Kidney (tissue), 13 donors: ENCODE measurements at regions not wholly inside any gene's neighbourhood (a gene's known extent, or its start where the extent isn't known, plus 50 kb on each side); places are given as distances from the start of the nearest gene placed in this dataset.
"Not testable (repeated sequence)": the region's sequence is repeated elsewhere in the genome, so short reads cannot be mapped to it uniquely, and the experiment has no call there.

Source experiments
- DNase-seq, 5 donors: peaks; one replicate each; pipeline ENCODE4 v3.0.0-alpha.2; 2013 to 2020
- FAIRE-seq: peaks from 2 replicates; lab custom pipeline; 2012; peaks lifted over from hg19 to GRCh38; lab: Jason Lieb, UNC
- H3K27ac ChIP-seq, 2 donors: one replicate each; pipeline ENCODE4 v1.7.0; 2013; ENCODE audit warnings: low read depth in 2 of 2, low read length in 2 of 2, inconsistent platforms in 1 of 2
- H3K27me3 ChIP-seq: one replicate; pipeline ENCODE4 v1.7.1; 2013; ENCODE audit warnings: low read length, inconsistent platforms; ENCODE audit not compliant: control insufficient read depth, insufficient read depth
- H3K36me3 ChIP-seq, 3 donors: one replicate each; pipeline versions ENCODE4 v1.7.0 to v1.7.1; 2013; ENCODE audit warnings: low read length in 3 of 3, control low read depth in 1 of 3, inconsistent platforms in 1 of 3; ENCODE audit not compliant: insufficient read depth in 3 of 3, control insufficient read depth in 2 of 3
- H3K4me1 ChIP-seq, 3 donors: one replicate each; pipeline versions ENCODE4 v1.7.0 to v1.7.1; 2013; ENCODE audit warnings: low read length in 3 of 3, inconsistent platforms in 1 of 3, low read depth in 1 of 3; ENCODE audit not compliant: control insufficient read depth in 2 of 3, insufficient read depth in 2 of 3
- H3K4me3 ChIP-seq, 3 donors: one replicate each; pipeline versions ENCODE4 v1.7.0 to v1.8.1; 2013; ENCODE audit warnings: low read length in 3 of 3, control low read depth in 1 of 3, inconsistent platforms in 1 of 3
- H3K9ac ChIP-seq, 3 donors: one replicate each; pipeline versions ENCODE4 v1.7.0 to v1.7.1; 2013; ENCODE audit warnings: low read length in 3 of 3, control low read depth in 1 of 3, inconsistent platforms in 1 of 3
- H3K9me3 ChIP-seq, 3 donors: one replicate each; pipeline versions ENCODE4 v1.7.0 to v1.7.1; 2013; ENCODE audit warnings: low read length in 3 of 3, control low read depth in 1 of 3, inconsistent platforms in 1 of 3; ENCODE audit not compliant: control insufficient read depth in 2 of 3, insufficient read depth in 1 of 3
- intact Hi-C: fragments of 100-400 bp; cut with DNase I; formaldehyde crosslinking; loops from one replicate; pipeline ENCODE4 v1.11.1; 2022
- TF ChIP-seq, protein P1 (sequence below): IDR thresholded peaks from 3 replicates; pipeline ENCODE4 v1.5.1; 2012; ENCODE audit warnings: mild to moderate bottlenecking, moderate library complexity, borderline replicate concordance; ENCODE audit not compliant: insufficient read depth; ENCODE audit errors: extremely low read depth
- donor health status: control.
- donor health status: control.
- donor health status: control.
- donor health status: control.
- donor health status: control.
- donor health status: DM: yes; HTN: yes; CAD: no.
- donor health status: Normal renal cell carcinoma (clear cell type).

- no peak overlapping the region for H3K27ac ChIP-seq
- FAIRE-seq (no peak), DNase-seq (no peak)
- no peaks in the 10 kb centered on the region for H3K9me3 ChIP-seq
- H3K4me3 ChIP-seq: no peak overlapping the region
- no peaks in the 10 kb centered on the region for H3K36me3 ChIP-seq
- H3K4me1 ChIP-seq: no peaks in the 10 kb centered on the region
- no peak overlapping the region for H3K9ac ChIP-seq
- H3K27me3 ChIP-seq: no peaks in the 10 kb centered on the region
- intact Hi-C loops: no loop called here
- TF ChIP-seq, protein P1, sequence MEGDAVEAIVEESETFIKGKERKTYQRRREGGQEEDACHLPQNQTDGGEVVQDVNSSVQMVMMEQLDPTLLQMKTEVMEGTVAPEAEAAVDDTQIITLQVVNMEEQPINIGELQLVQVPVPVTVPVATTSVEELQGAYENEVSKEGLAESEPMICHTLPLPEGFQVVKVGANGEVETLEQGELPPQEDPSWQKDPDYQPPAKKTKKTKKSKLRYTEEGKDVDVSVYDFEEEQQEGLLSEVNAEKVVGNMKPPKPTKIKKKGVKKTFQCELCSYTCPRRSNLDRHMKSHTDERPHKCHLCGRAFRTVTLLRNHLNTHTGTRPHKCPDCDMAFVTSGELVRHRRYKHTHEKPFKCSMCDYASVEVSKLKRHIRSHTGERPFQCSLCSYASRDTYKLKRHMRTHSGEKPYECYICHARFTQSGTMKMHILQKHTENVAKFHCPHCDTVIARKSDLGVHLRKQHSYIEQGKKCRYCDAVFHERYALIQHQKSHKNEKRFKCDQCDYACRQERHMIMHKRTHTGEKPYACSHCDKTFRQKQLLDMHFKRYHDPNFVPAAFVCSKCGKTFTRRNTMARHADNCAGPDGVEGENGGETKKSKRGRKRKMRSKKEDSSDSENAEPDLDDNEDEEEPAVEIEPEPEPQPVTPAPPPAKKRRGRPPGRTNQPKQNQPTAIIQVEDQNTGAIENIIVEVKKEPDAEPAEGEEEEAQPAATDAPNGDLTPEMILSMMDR: no peak
These were observed 341.4 kb upstream of the IRS4 start for GRCh38 chrX:109077788-109078187.

DNA sequence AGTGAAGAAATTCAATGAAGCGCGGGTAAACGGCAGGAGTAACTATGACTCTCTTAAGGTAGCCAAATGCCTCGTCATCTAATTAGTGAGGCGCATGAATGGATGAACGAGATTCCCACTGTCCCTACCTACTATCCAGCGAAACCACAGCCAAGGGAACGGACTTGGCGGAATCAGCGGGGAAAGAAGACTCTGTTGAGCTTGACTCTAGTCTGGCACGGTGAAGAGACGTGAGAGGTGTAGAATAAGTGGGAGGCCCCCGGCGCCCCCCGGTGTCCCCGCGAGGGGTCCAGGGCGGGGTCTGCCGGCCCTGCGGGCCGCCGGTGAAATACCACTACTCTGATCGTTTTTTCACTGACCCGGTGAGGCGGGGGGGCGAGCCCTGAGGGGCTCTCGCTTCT, 317.8 kb upstream of the IRS4 start:
- H3K36me3 ChIP-seq, H3K27ac ChIP-seq, H3K4me1 ChIP-seq, H3K4me3 ChIP-seq, intact Hi-C loops, H3K27me3 ChIP-seq, H3K9me3 ChIP-seq, H3K9ac ChIP-seq, FAIRE-seq: not testable (repeated sequence)
- DNase-seq: peak in 2 of 5 donors; percentile 20 to 59

DNA sequence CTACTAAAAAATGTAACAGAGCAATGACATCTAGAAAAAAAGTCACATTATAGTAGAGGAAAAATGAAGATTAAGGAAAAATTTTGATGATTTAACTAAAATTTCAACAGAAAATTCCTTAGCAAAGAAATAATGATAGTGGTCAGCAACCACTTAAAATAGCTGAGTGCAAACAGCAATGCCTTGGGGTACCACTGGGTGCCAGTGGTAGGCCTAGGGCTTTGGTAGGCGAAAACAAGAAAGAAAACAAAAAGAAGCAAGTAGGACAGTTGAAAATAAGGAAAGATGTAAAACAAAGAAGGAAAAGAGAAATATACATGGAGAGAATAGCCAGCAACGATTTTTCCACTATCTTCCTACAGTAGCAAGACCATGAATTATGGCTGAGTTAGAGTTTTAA, 313.5 kb upstream of the IRS4 start:
- intact Hi-C loops: no loop called here
- H3K36me3 ChIP-seq: no peaks in the 10 kb centered on the region
- H3K27ac ChIP-seq: no peak overlapping the region
- H3K4me1 ChIP-seq: no peaks in the 10 kb centered on the region
- FAIRE-seq (no peak), DNase-seq (no peak)
- H3K9me3 ChIP-seq: no peaks in the 10 kb centered on the region
- TF ChIP-seq, protein P1: no peak
- H3K9ac ChIP-seq: no peak overlapping the region
- H3K4me3 ChIP-seq: no peak overlapping the region
- H3K27me3 ChIP-seq: no peaks in the 10 kb centered on the region

- H3K4me3 ChIP-seq: no peak overlapping the region
- TF ChIP-seq, protein P1: no peak
- H3K27me3 ChIP-seq: no peaks in the 10 kb centered on the region
- DNase-seq: no peak
- no peak overlapping the region for H3K27ac ChIP-seq
- intact Hi-C loops: no loop called here
- no peaks in the 10 kb centered on the region for H3K36me3 ChIP-seq
- H3K9ac ChIP-seq: no peak overlapping the region
- H3K4me1 ChIP-seq: no peaks in the 10 kb centered on the region
- H3K9me3 ChIP-seq: no peaks in the 10 kb centered on the region
- FAIRE-seq: no peak
These were observed 313.1 kb upstream of the IRS4 start for GRCh38 chrX:109049416-109049815.
